H1 (cell line): ENCODE measurements at regions not wholly inside any gene's neighbourhood (a gene's known extent, or its start where the extent isn't known, plus 50 kb on each side); places are given as distances from the start of the nearest gene placed in this dataset.
A peak's percentile ranks its signal among the peaks of the same experiment; 100 is the strongest.

Experiments
- CTCF ChIA-PET: fragments of 300-600 bp; sonication (Branson Sonifier 250); formaldehyde crosslinking; loops from one replicate; lab custom pipeline; 2021; ENCODE audit not compliant: partially characterized antibody; lab: Charles Lee
- POLR2A ChIA-PET: fragments of 300-600 bp; sonication (Branson Sonifier 250); formaldehyde crosslinking; loops from one replicate; lab custom pipeline; 2021; ENCODE audit warnings: inconsistent platforms; ENCODE audit not compliant: partially characterized antibody; lab: Charles Lee
- DNase-seq, 2 experiments: peaks; one replicate each; pipeline versions ENCODE4 v3.0.0 to v3.0.0-alpha.2; 2010 to 2022; ENCODE audit warnings: low spot score in 2 of 2, low read depth in 1 of 2, mixed read lengths in 1 of 2
- FAIRE-seq: peaks from 2 replicates; lab custom pipeline; 2011; peaks lifted over from hg19 to GRCh38; lab: Jason Lieb, UNC
- H2AFZ ChIP-seq: 2 replicates; pipeline ENCODE4 v1.8.1; 2012; ENCODE audit warnings: low read length, inconsistent platforms
- H2AK5ac ChIP-seq: 2 replicates; pipeline ENCODE4 v1.6.1; 2013; ENCODE audit warnings: low read depth, low read length
- H2BK120ac ChIP-seq: replicated peaks from 2 replicates; pipeline ENCODE3; 2013; ENCODE audit warnings: low read depth, low read length, inconsistent platforms
- H2BK12ac ChIP-seq: 2 replicates; pipeline ENCODE4 v1.6.1; 2013; ENCODE audit warnings: low read depth, low read length
- H2BK15ac ChIP-seq: 2 replicates; pipeline ENCODE4 v1.6.1; 2013; ENCODE audit warnings: low read length
- H2BK20ac ChIP-seq: 2 replicates; pipeline ENCODE4 v1.6.1; 2013; ENCODE audit warnings: low read length
- H2BK5ac ChIP-seq: 2 replicates; pipeline ENCODE4 v1.6.1; 2013; ENCODE audit warnings: low read depth, low read length
- H3K14ac ChIP-seq: 2 replicates; pipeline ENCODE4 v1.6.1; 2013; ENCODE audit warnings: inconsistent platforms; ENCODE audit not compliant: insufficient read length
- H3K18ac ChIP-seq: 2 replicates; pipeline ENCODE4 v1.6.1; 2013; ENCODE audit warnings: low read length; ENCODE audit errors: extremely low read depth
- H3K23ac ChIP-seq: 2 replicates; pipeline ENCODE4 v1.6.1; 2013; ENCODE audit warnings: inconsistent platforms; ENCODE audit not compliant: insufficient read length
- H3K23me2 ChIP-seq: 2 replicates; pipeline ENCODE4 v1.6.1; 2013; ENCODE audit warnings: low read depth, low read length
- H3K27ac ChIP-seq: 2 replicates; pipeline ENCODE4 v1.6.1; 2011; ENCODE audit warnings: low read depth, low read length, inconsistent platforms
- H3K27me3 ChIP-seq, 4 experiments: replicated peaks in 1 of 4; 1 replicate in 1 of 4; 2 replicates in 3 of 4; pipeline versions ENCODE4 v1.6.1 to v1.8.1; 2011 to 2013; ENCODE audit warnings: low read length in 3 of 4, mild to moderate bottlenecking in 3 of 4, inconsistent platforms in 2 of 4, mixed read lengths in 2 of 4, moderate library complexity in 1 of 4; ENCODE audit not compliant: control insufficient read depth in 3 of 4, insufficient read depth in 3 of 4; ENCODE audit errors: extremely low read depth in 1 of 4
- H3K36me3 ChIP-seq, 4 experiments: 2 replicates each; pipeline versions ENCODE4 v1.6.1 to v1.8.1; 2011 to 2013; ENCODE audit warnings: mild to moderate bottlenecking in 4 of 4, low read length in 3 of 4, moderate library complexity in 2 of 4, control low read depth in 1 of 4, inconsistent platforms in 1 of 4; ENCODE audit not compliant: insufficient read depth in 4 of 4, control insufficient read depth in 2 of 4
- H3K4ac ChIP-seq: replicated peaks from 2 replicates; pipeline ENCODE3; 2013; ENCODE audit warnings: low read length, low read depth, mixed read lengths, inconsistent platforms; ENCODE audit not compliant: insufficient read length
- H3K4me1 ChIP-seq, 4 experiments: replicated peaks in 1 of 4; 1 replicate in 1 of 4; 2 replicates in 3 of 4; pipeline versions ENCODE4 v1.6.1 to v1.8.1; 2011 to 2013; ENCODE audit warnings: low read length in 3 of 4, inconsistent platforms in 2 of 4, mixed read lengths in 1 of 4; ENCODE audit not compliant: insufficient read depth in 4 of 4, control insufficient read depth in 3 of 4
- H3K4me2 ChIP-seq, 2 experiments: 2 replicates each; pipeline versions ENCODE4 v1.6.1 to v1.8.1; 2011 to 2013; ENCODE audit warnings: low read depth in 2 of 2, low read length in 2 of 2, control low read depth in 1 of 2, inconsistent platforms in 1 of 2, mild to moderate bottlenecking in 1 of 2; ENCODE audit not compliant: insufficient read depth in 1 of 2
- H3K4me3 ChIP-seq, 4 experiments: fragments of 200-600, 300-600 bp in 1 of 4; sonication (generic), shearing (Covaris generic), sonication (Bioruptor Twin) in 1 of 4; 2 replicates each; pipeline versions ENCODE4 v1.5.1 to v1.8.1; 2011 to 2016; ENCODE audit warnings: low read length in 4 of 4, low read depth in 3 of 4, control low read depth in 2 of 4, inconsistent platforms in 2 of 4, mild to moderate bottlenecking in 2 of 4, mixed read lengths in 1 of 4, moderate library complexity in 1 of 4; ENCODE audit not compliant: insufficient read depth in 2 of 4; ENCODE audit errors: extremely low read depth in 1 of 4
- H3K56ac ChIP-seq: replicated peaks from 2 replicates; pipeline ENCODE3; 2013; ENCODE audit warnings: low read depth, mild to moderate bottlenecking, mixed read lengths, low read length, inconsistent platforms; ENCODE audit not compliant: insufficient read length
- H3K79me1 ChIP-seq: 2 replicates; pipeline ENCODE4 v1.6.1; 2013; ENCODE audit warnings: low read depth, low read length, control low read depth
- H3K79me2 ChIP-seq, 2 experiments: 2 replicates each; pipeline versions ENCODE4 v1.6.1 to v1.8.1; 2012 to 2013; ENCODE audit warnings: low read length in 2 of 2, mild to moderate bottlenecking in 2 of 2, inconsistent platforms in 1 of 2; ENCODE audit not compliant: insufficient read depth in 2 of 2, control insufficient read depth in 1 of 2
- H3K9ac ChIP-seq, 4 experiments: replicated peaks in 1 of 4; 1 replicate in 1 of 4; 2 replicates in 3 of 4; pipeline versions ENCODE4 v1.6.1 to v1.8.1; 2011 to 2013; ENCODE audit warnings: low read depth in 3 of 4, low read length in 3 of 4, control low read depth in 2 of 4, mild to moderate bottlenecking in 2 of 4, moderate library complexity in 2 of 4, inconsistent platforms in 1 of 4; ENCODE audit errors: extremely low read depth in 1 of 4
- H3K9me3 ChIP-seq, 2 experiments: 2 replicates each; pipeline versions ENCODE4 v1.6.1 to v1.8.1; 2012 to 2013; ENCODE audit warnings: mild to moderate bottlenecking in 2 of 2, moderate library complexity in 2 of 2, control low read depth in 1 of 2, inconsistent platforms in 1 of 2, low read depth in 1 of 2, low read length in 1 of 2, mixed read lengths in 1 of 2; ENCODE audit not compliant: insufficient read depth in 2 of 2
- H4K20me1 ChIP-seq, 2 experiments: replicated peaks in 1 of 2; 2 replicates each; pipeline versions ENCODE3 to v1.8.1; 2011 to 2013; ENCODE audit warnings: inconsistent platforms in 2 of 2, low read length in 2 of 2, mild to moderate bottlenecking in 1 of 2; ENCODE audit not compliant: insufficient read depth in 2 of 2, control insufficient read depth in 1 of 2
- H4K5ac ChIP-seq: 2 replicates; pipeline ENCODE4 v1.6.1; 2013; ENCODE audit warnings: low read length, low read depth, mixed read lengths, inconsistent platforms; ENCODE audit not compliant: insufficient read length
- H4K8ac ChIP-seq: 2 replicates; pipeline ENCODE4 v1.8.0; 2013; ENCODE audit warnings: mild to moderate bottlenecking, moderate library complexity, low read length, inconsistent platforms; ENCODE audit not compliant: insufficient read depth; ENCODE audit errors: extremely low read depth
- H4K91ac ChIP-seq: replicated peaks from 2 replicates; pipeline ENCODE3; 2013; ENCODE audit warnings: low read length, mixed read lengths, inconsistent platforms; ENCODE audit not compliant: insufficient read length
- ASH2L ChIP-seq: fragments of 200-600, 300-600 bp; sonication (generic); IDR thresholded peaks from one replicate; pipeline ENCODE4 v1.7.1; 2017; ENCODE audit warnings: low read length
- BRCA1 ChIP-seq: IDR thresholded peaks from 2 replicates; pipeline ENCODE4 v1.6.1; 2012; ENCODE audit warnings: low read depth, low read length, improper control_type of control experiment
- CHD2 ChIP-seq: IDR thresholded peaks from 2 replicates; pipeline ENCODE4 v1.6.1; 2012; ENCODE audit warnings: low read length, improper control_type of control experiment
- E2F6 ChIP-seq: IDR thresholded peaks from 2 replicates; pipeline ENCODE4 v1.6.1; 2012; ENCODE audit warnings: inconsistent platforms
- GTF2F1 ChIP-seq: IDR thresholded peaks from 2 replicates; pipeline ENCODE4 v1.6.1; 2012; ENCODE audit warnings: low read depth, low read length, improper control_type of control experiment, borderline replicate concordance
- HDAC6 ChIP-seq: IDR thresholded peaks from one replicate; pipeline ENCODE4 v1.7.1; 2012; ENCODE audit warnings: low read depth, mild to moderate bottlenecking, inconsistent platforms, low read length, moderate library complexity
- MAFK ChIP-seq: IDR thresholded peaks from 2 replicates; pipeline ENCODE4 v1.6.1; 2012; ENCODE audit warnings: low read depth, mild to moderate bottlenecking, improper control_type of control experiment, low read length
- NANOG ChIP-seq: IDR thresholded peaks from 2 replicates; pipeline ENCODE4 v1.6.1; 2011; ENCODE audit warnings: low read length, low read depth, mild to moderate bottlenecking, inconsistent platforms; ENCODE audit not compliant: insufficient read depth, poor library complexity, severe bottlenecking
- NRF1 ChIP-seq: IDR thresholded peaks from 2 replicates; pipeline ENCODE4 v1.6.1; 2011; ENCODE audit warnings: mild to moderate bottlenecking, low read depth, low read length, improper control_type of control experiment
- RNF2 ChIP-seq: fragments of 200-900, 300-1000 bp; sonication (generic); IDR thresholded peaks from 2 replicates; pipeline ENCODE4 v1.7.1; 2016; ENCODE audit warnings: borderline replicate concordance, low read depth, mild to moderate bottlenecking, antibody characterized with exemption, low read length; ENCODE audit not compliant: poor library complexity, severe bottlenecking; ENCODE audit errors: missing control alignments
- SAP30 ChIP-seq: fragments of 300-600 bp; sonication (generic); IDR thresholded peaks from 2 replicates; pipeline ENCODE4 v1.7.1; 2012; ENCODE audit warnings: low read length, moderate library complexity, mild to moderate bottlenecking, inconsistent platforms; ENCODE audit not compliant: insufficient read depth, insufficient replicate concordance
- SP1 ChIP-seq: IDR thresholded peaks from 2 replicates; pipeline ENCODE4 v1.6.1; 2011; ENCODE audit warnings: low read depth, low read length
- TCF12 ChIP-seq: IDR thresholded peaks from 2 replicates; pipeline ENCODE4 v1.6.1; 2011; ENCODE audit warnings: low read depth, mild to moderate bottlenecking, low read length
- YY1 ChIP-seq: IDR thresholded peaks from 2 replicates; pipeline ENCODE4 v1.6.1; 2011; ENCODE audit warnings: low read depth, mild to moderate bottlenecking, low read length
- WGBS, 2 experiments: shearing (Covaris generic) in 1 of 2; methylation state at CpG; one replicate each; pipeline versions ENCODE4 v1.1.6 to v1.1.7; 2013 to 2015; ENCODE audit warnings: low lambda C conversion rate in 2 of 2, mixed read lengths in 2 of 2, inconsistent platforms in 1 of 2, low coverage in 1 of 2, missing lambda C conversion rate in 1 of 2; ENCODE audit not compliant: insufficient replicate concordance in 2 of 2, insufficient coverage in 1 of 2, insufficient read length in 1 of 2; ENCODE audit errors: extremely low coverage in 1 of 2, missing lambda C conversion rate in 1 of 2; 5-methylcytosine and 5-hydroxymethylcytosine counted together

GRCh38 chr20:22722811-22723210, 138.4 kb upstream of the FOXA2 start:
- CTCF ChIA-PET: interaction anchor here (1.0 to 2.1 kb wide), 6 partner anchors 10 to 384 kb away, joined by 3 to 9 read pairs (median 4); no protein-coding TSS in a partner anchor

More at GRCh38 chr20:22722811-22723210, 138.4 kb upstream of the FOXA2 start:
- H3K9ac ChIP-seq: no peak overlapping the region
- no peaks in the 10 kb centered on the region for H3K4me1 ChIP-seq
- H3K56ac ChIP-seq: no peak overlapping the region
- H3K4ac ChIP-seq: no peak overlapping the region
- no peak overlapping the region for H3K18ac ChIP-seq
- no peak overlapping the region for H3K14ac ChIP-seq
- H4K20me1 ChIP-seq: no peaks in the 10 kb centered on the region
- H4K8ac ChIP-seq: peak overlapping the region; percentile 20; the same call in 1 of the 2 replicates
- no peak overlapping the region for H2BK5ac ChIP-seq
- H2BK12ac ChIP-seq: no peak overlapping the region
- H3K27me3 ChIP-seq: no peaks in the 10 kb centered on the region
- H3K23ac ChIP-seq: no peak overlapping the region
- no peak overlapping the region for H3K27ac ChIP-seq
- H2AK5ac ChIP-seq: no peak overlapping the region
- no peaks in the 10 kb centered on the region for H3K9me3 ChIP-seq
- H3K4me2 ChIP-seq: no peak overlapping the region
- no peak overlapping the region for H2BK15ac ChIP-seq
- H3K79me1 ChIP-seq: no peaks in the 10 kb centered on the region
- TF ChIP-seq CHD2: no peak
- no peak for TF ChIP-seq MAFK
- TF ChIP-seq SP1: no peak
- no peak for TF ChIP-seq BRCA1
- no peak for TF ChIP-seq GTF2F1
- TF ChIP-seq HDAC6: no peak
- no peak for TF ChIP-seq ASH2L
- TF ChIP-seq TCF12: no peak
- no peak for TF ChIP-seq SAP30
- no peak for TF ChIP-seq NANOG
- no peak for TF ChIP-seq RNF2
- TF ChIP-seq NRF1: no peak
- no peak for TF ChIP-seq YY1
- TF ChIP-seq E2F6: no peak
- no peak overlapping the region for H4K91ac ChIP-seq
- POLR2A ChIA-PET: no interaction called here
- no peaks in the 10 kb centered on the region for H3K79me2 ChIP-seq
- H3K36me3 ChIP-seq: no peaks in the 10 kb centered on the region
- H3K23me2 ChIP-seq: no peaks in the 10 kb centered on the region
- no peak overlapping the region for H2AFZ ChIP-seq
- H2BK120ac ChIP-seq: no peak overlapping the region
- DNase-seq (no peak), FAIRE-seq (no peak)
- no peak overlapping the region for H4K5ac ChIP-seq
- H3K4me3 ChIP-seq: no peak overlapping the region
- 67% methylated on average over 1 of the region's 1 CpG; no CpG with 5 or more reads in 1 of the 2 experiments for WGBS, 2 experiments
- H2BK20ac ChIP-seq: no peak overlapping the region
